GM19351 (cell line): ENCODE measurements at regions not wholly inside any gene's neighbourhood (a gene's known extent, or its start where the extent isn't known, plus 50 kb on each side); places are given as distances from the start of the nearest gene placed in this dataset.
A peak's percentile ranks its signal among the peaks of the same experiment; 100 is the strongest.

ENCODE experiments used
- ATAC-seq: cut with Tn5 transposase; IDR thresholded peaks from one replicate; pipeline ENCODE4 v1.9.1; 2021; ENCODE audit warnings: mild to moderate bottlenecking, moderate library complexity; ENCODE audit not compliant: unreplicated experiment

DNA sequence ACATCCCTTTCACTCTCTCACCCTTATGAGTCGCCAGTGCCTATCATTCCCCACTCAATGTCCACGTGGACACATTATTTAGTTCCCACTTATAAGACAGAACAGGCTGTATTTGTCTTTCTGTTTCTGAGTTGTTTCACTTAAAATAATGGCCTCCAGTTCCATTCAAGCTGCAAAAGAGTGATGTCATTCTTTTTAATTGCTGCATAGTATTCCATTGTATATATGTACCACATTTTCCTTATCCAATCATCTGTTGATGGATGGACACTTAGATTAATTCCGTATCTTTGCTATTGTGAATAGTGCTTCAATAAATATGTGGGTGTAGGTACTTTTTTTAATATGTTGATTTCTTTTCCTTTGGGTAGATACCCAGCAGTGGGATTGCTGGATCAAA, 79.1 kb downstream of the ZNF365 start:
- no peak for ATAC-seq

DNA sequence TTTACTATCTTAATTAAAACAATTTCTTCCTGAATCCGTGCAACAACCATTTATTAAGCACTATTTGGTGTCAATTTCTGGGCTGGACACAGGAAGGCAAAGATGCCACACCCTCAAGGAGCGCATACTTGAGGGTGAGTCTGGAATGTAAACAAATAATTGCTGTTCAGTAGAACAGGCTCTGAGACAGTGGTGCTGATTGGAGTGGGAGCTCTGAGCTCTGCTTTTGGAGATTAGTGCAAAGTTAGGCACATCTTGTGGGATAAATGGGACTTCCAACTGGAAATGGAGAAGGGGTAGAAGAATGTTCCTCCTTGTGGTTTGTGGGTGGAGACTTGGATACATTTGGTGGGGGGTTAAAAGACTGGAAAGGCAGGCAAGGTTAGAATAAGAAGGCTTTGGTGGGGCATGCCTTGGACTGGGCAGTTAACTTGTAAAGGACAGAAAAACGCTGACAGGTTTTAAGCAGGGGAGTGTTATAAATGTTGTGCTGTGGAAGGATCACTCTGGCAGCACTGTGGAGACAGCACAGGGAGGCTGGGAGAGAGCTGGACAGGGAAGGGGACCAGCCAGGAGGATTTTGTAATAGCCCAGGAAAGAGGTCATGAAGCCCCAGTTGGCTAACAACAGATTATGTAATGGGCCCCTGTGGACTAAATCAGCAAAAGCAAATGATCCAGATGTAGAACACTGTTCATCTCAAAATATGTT, 80.7 kb downstream of the ZNF365 start:
- no peak for ATAC-seq

DNA sequence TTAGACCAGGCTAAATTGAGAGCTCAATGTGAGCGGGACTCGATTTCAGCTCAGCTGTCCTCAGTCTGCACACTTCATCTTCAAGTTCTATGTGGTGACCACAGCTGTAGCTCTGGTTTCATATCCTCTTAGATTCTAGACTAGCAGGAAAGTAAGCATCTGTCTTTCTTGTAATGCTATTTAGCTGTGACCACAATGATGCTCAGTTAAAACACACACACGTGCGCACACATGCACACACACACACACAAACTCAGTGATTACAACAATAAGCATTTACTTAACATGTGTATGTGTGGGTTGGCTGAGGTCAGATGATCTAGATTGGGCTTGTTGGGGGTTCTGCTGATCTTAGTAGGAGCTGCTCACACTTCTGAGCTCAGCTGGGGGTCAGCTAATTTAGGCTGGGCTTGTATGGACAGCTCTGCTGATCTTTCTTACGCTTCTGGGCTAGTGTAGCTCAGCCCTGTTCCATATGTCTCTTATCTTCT, 82.5 kb downstream of the ZNF365 start:
- ATAC-seq = peak; percentile 97

DNA sequence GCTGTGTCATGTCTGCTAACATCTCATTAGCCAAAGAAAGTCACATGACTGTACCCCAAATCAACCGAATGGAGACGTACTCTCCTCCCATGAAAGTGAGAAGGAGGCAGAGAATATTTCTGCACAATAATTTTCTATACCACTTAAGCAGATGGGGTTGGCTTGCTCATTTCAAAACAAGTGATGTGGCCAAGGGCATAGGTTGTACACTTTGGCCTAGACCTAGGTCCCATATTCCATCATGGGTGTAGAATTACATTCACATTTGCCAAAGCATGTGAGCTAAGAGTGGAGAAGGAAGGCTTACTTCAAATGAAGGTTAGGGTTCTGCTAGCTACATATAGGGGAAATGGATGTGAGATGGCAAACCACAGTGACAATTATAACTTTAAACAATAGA, 83.0 kb downstream of the ZNF365 start:
- no peak for ATAC-seq

DNA sequence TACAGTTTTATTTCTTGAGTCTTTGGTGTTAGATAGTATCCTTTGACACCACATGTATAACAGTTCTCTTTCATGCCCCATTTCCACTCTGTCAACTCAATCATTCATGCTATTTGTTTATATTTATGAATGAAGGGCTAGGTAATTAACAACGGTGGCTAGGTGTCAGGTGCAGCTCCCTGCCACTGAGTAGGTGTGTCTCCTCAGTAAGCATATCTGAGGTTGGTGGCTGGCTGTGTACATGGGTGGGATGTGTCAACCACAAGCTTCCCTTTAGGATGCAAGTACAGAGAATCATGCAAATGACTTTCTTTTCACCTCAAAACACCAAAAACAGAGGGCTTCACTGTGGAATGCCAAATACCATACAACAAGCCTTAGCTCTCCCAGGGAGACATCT, 83.4 kb downstream of the ZNF365 start:
- no peak for ATAC-seq

DNA sequence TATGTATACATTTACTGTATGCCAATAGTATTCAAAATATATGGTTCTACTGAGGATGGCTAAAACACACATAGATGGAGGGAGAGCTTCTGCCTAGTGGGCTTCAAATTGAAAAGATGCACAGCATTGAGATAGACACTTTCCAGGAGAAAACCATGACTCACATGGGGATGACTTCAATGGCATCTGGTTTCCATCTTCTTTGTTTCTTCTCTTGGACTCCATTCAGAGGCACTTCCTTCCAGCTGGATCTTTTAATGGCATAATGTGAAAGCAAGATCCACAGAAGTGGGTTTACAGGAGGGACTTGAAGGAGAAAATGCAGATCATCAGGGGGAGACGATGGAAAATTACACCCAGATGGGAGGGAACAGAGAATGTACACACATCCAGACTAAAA, 84.9 kb downstream of the ZNF365 start:
- no peak for ATAC-seq

DNA sequence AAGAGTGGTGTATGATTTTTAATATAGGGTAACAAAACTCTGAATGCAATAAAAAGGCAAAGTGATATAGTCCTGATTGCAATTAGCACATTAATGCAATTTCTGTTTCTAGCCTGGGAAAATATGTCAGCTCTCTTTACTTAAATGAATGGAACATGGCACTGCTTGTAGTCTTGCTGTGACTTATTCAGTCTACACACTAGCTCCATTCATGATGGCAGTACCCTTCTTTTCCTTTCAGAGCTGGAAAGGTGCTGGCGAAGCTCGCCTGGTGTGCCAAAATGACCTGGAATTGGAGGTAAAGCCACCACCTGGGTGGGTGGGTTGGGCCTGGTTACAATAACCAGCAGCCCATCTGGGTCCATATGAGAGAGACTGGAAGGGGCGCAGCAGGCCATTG, 85.3 kb downstream of the ZNF365 start:
- no peak for ATAC-seq

DNA sequence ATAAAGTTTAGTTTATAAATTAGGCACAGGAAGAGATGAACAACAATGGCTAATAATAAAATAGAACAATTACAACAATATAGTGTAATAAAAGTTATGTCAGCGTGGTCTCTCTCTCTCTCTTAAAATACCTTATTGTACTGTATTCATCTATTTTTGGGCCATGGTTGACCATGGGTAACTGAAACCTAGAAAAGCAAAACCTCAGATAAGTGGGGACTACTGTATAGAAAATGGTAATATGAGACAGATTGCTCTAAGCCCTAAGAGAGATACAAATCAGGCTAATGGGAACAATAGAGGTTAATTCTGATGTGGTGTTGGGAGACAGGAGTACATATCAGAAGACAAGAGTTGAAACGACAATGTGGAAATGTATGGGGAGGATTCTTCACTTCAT, 86.2 kb downstream of the ZNF365 start:
- ATAC-seq = peak; percentile 37

DNA sequence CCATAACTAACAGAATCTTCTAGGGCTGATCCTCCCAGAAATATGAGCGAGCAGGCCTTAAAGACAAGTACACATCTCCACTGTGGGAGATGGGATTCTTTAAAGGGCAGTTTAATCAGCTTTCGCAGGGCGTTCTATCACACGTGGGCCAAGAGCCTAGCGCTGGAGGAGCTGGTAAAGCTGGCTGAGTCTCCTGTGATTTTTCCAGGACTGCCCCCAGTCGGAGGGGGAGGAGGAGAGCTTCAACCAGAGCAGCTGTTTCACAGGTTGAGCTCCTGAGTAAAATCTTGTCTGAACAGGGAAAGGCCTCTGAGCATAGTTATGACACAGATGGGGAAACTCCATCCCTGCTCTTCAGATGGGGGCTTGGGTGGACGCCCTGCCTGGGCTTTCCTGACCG, 87.0 kb downstream of the ZNF365 start:
- no peak for ATAC-seq

DNA sequence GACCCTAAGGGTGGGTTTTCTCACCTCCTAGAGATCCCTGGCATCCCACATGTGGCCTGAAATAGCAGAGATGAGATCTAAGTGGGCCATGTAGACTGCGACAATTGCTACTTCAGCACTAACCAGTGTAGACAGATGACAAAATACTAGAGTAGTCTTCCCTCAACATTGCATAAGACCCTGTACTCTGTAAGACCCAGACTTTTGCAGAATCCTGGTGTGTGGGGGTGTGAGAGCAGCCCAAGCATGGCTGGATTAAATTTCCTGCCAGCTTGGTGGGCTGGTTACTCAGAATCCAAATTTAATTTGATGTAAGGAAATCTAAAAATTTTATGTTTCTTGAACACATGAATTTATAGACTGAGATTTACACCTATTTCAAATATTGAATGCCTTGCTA, 88.3 kb downstream of the ZNF365 start:
- ATAC-seq = no peak

DNA sequence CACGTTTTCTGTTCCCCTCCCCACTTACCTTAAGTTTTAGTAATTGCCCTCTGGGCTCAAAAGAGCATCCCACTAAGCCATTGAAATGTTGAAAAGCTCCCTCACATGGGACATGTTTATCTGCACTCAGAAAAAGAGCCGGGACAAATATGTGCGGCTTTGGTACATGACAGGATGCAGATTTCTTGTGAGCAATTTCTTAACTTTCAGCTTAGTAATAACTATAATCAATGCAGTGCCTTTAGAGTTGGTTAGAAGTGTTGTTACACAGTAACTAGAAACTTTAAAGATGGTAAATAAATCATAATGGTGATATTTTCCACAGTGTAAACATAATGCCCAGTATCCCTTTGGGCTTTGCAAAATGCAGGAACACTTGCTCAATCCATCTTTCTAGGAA, 89.2 kb downstream of the ZNF365 start:
- no peak for ATAC-seq

DNA sequence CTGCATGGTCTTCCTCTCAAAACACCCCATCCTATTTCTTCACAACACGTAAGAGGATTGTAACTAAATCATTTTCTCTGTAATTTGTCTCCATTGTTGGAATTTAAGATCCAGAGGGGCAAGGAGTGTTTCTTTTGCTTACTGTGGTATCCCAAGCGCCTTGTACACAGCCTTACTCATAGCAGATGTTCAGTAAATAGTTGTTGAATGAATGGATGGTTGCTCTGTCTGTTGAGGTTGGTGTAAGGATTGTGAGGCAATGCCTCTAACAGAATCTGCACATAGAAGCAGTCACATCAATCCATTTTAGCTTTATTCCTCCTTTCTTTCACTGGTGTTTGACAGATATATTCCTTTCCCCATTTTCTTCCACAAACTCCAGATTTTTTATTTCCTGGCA, 90.1 kb downstream of the ZNF365 start:
- ATAC-seq = no peak

DNA sequence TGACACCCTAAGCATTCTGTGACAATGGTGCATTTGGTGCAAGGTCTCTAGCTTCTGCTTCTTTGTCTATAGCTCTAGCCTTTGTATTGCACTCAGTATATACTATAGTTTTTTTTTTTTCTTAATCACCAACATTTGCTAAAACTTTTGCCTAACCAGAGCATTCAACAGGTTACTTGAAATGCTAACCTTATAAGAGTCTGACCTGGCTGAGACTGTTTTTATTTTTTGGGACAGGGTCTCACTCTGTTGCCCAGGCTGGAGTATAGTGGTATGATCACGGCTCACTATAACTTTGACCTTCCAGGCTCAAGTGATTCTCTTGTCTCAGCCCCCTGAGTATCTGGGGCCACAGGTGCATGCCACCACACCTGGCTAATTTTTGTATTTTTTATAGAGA, 92.4 kb downstream of the ZNF365 start:
- ATAC-seq = no peak

DNA sequence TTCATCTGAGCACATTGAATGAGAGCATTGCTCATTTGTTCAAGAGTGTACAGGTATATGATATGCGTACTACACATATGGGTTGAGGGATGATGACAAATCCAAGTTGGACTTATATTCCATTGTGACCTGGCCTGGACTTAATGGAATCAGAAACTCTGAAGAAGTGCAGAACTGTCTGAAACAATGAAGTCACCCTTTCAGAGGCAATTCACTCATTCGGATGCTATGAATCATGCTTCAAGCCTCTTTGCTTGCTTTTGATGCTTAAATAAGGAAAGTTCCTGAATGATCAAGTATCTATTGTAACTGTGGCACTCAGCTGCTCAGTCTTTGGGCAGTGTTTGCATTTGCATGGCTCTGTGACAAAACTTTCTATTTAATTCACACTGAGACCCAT, 93.4 kb downstream of the ZNF365 start:
- ATAC-seq = no peak

DNA sequence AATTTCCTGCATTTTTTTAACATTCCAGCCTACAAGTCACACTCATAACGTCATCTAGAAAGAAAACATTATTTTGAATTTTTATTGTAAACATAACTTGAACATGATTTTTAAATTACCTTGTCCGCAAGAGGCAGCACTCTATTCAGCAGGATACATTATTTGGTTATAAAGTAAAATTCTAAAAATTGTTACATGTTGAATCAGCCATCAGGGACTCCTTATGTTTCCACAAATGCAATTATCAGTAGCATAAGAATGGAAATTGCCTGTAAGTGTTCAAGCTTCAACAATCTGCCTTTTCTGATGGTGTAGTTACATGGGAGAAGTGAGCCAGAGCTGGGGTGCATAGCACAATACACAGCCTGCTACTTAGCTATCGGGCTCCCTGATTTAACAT, 97.5 kb downstream of the ZNF365 start:
- no peak for ATAC-seq

DNA sequence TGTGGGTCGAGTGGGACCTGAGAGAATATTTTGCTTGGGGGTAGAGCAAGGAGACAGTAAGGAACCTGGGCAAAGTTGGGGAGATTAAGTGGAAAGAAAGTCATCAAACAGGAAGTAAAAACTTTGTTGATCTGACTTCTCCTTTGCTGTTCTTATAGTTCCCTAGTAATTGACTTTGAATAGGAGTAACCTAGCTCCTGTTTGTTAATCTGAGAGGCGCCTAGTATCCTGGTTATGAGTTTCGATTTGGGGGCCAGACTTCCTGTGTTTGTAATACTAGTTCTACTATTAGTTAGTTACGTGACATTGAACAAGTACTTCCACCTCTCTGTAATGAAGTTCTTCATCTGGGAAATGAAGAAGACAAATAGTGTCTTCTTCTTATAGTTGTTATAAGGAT, 99.1 kb downstream of the ZNF365 start:
- ATAC-seq = no peak

DNA sequence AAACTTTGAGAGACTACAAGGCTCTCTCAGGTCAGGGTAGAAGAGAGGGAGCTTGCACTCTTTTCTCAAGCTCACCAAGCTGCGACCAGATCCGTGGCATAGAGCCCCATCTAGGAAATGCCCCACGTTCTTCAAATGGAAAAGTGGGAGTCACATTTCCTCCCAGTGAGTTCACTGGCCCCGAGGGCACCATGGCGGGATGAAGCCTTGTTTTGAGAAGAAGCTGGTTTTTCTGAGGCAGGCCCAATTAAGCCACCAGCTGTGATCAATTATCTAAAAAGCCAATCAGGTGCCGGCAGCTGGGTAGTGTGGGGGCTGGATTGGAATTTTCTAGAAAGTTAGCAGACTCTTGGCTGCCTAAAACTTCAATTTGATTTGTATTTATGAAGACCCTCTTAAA, 101.4 kb downstream of the ZNF365 start:
- no peak for ATAC-seq

DNA sequence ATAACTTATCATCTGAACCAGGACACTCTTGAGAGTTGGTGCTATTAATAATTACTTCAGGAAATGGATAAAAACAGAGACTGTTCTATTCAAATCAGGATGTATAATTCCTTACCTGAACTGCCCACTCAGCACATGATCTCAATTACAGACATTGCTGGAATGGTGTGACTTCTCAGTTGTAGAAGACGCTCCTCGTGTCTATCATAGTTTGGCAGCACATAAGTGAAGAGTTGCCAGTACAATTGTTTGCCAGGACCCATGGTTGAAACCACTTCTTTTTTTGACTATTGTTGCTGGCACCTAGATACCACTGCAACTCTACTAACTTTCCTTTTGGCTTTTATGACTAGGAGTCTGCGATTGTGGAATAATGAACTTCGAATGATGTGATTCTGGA, 105.4 kb downstream of the ZNF365 start:
- no peak for ATAC-seq

DNA sequence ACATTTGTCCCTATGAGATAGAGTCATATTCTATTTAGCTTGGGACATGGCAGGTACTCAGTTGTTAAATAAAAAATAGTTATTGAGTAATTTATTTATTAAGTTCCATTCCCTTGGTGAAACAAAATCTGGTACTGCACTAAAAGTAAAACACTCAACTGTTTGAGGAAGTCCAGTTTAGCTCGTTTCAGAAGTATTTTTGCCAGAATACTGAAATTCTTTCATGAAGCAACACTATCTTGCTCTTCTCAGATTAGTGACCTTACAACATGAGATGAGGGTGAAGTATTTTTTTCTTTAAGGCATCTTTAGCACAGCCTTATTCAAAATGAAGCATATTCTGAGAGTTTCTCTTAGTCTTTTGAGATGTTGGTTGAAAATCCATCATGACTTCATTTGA, 106.0 kb downstream of the ZNF365 start:
- ATAC-seq = no peak

DNA sequence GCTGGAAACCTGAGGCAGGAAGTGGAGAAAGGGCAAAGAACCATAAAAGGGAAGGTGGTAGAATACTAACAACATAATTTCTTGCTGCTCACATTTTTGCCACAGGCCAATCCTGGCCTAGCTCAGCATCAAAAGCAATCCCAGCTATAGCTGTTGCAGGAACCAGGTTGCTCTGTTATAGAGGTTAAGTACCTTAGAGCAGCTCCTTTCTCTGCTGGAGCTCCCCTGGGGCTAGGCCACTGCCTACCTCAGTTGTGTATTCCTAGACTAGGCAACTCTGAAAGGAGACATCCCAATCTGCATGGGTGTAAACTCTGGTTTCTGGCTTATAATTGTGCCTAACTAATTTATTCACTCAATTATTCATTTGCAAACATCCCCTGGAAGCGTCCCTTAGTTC, 108.4 kb downstream of the ZNF365 start:
- ATAC-seq = no peak

DNA sequence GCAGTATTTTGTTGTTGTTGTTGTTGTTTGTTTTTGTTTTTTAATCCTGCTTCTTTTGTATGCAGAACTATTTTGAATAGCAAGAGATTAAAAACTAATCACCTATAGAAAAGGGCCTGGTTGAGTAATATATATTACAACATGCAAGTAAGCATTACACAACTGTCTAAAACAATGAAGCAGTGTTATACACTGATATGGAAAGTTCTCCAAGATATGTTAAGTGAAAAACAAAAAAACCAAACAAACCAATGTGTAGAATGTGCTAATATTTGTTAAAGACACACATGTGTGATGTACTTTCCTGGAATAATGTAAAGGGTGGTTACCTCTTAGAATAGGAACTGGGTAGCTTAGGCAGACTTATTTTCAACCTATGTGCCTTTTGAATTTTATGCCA, 117.4 kb downstream of the ZNF365 start:
- no peak for ATAC-seq

DNA sequence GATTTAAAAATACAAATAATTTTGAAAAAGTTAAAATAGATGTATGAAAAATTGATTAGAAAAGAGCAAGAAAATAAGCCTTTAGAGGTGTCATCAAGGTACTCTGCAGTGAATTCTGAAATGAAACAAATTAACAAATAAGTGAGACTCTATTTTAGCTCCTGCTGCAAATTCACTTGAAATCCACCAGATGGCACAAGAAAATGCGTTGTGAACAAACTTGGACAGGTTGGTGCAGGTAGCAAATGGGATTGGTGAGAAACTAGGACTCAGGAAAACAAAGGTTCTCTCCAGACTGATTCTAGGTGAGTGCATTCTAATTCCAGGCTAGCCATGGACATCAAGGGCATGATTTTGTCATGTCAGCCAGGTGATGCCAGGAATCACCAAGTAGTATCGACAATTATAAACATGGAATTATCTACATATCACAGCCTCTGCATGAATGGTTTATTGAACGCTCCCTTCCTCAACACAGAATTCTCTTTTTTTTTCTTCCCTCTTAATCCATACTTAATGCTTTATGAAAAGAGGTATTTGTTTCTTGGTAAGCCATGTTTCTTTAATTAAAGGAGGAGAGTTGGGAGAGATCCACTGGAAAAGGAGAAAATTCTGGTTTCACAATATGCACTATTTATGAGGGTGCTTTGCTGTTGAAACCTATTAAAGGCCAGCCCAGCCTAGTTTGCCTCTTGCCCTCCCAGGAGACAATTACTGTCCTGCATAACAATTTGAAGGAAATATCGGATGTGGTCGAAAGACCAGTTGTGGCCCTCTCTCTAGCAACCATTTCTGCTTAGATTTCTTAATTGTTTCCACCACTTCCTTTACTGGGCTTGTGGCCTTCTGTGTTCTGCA, 118.1 kb downstream of the ZNF365 start:
- no peak for ATAC-seq

DNA sequence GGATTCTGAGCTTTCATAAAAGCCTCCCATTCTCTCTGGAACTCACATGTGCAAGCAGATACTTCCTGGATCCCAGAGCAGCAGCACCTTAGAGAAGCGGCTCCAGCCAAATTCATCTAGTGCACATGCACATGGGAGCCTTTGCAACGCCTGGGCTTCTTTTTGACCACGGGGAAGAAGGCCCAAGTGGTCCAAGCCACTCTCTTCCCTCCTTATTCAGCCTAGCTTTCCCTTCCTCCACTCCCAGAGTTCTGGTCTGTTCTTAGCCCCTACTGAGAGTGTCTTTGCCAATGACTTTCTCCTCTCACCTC, 118.7 kb downstream of the ZNF365 start:
- no peak for ATAC-seq
